Panc1 (cell line): ENCODE measurements at regions not wholly inside any gene's neighbourhood (a gene's known extent, or its start where the extent isn't known, plus 50 kb on each side); places are given as distances from the start of the nearest gene placed in this dataset.

Source experiments
- CTCF ChIP-seq: fragments of 450-650 bp; IDR thresholded peaks from 2 replicates; pipeline ENCODE4 v1.5.1; 2017; ENCODE audit warnings: mild to moderate bottlenecking
- POLR2AphosphoS5 ChIP-seq: IDR thresholded peaks from 2 replicates; pipeline ENCODE4 v1.6.1; 2012; ENCODE audit warnings: mild to moderate bottlenecking, low read depth, low read length, moderate library complexity
- SIN3A ChIP-seq: IDR thresholded peaks from 2 replicates; pipeline ENCODE4 v1.6.1; 2012; ENCODE audit warnings: low read depth, mild to moderate bottlenecking, low read length, moderate library complexity, borderline replicate concordance; ENCODE audit not compliant: insufficient read depth
- TCF7L2 ChIP-seq: IDR thresholded peaks from 2 replicates; pipeline ENCODE4 v1.6.1; 2011; ENCODE audit warnings: mild to moderate bottlenecking, low read depth, low read length, inconsistent platforms
- TF ChIP-seq, protein P1 (sequence below), 2 experiments: IDR thresholded peaks; 2 replicates each; pipeline ENCODE4 v1.6.1; 2011 to 2012; ENCODE audit warnings: low read depth in 2 of 2, control low read depth in 1 of 2, low read length in 1 of 2, mild to moderate bottlenecking in 1 of 2, moderate library complexity in 1 of 2; ENCODE audit not compliant: insufficient read depth in 1 of 2

DNA sequence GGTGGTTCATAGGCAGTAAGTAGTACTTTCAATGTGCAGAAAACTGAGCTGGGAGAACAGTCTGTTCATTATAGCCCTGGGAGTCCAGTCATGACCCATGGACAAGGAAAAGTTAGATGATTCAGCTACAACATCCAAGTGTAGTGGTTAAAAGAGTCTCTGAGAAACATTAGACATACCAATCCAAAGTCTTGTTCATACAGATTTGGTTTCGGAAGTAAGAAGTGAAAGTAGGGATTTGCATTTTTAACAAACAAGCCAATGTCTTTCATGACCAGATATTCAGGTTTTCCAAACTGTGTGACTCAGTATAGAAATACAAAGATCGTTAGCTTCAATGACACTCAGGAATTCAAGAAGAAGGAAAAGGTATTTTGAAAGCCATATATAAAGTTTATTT lies 345.3 kb downstream of the SLITRK1 start:
- TF ChIP-seq, protein P1, sequence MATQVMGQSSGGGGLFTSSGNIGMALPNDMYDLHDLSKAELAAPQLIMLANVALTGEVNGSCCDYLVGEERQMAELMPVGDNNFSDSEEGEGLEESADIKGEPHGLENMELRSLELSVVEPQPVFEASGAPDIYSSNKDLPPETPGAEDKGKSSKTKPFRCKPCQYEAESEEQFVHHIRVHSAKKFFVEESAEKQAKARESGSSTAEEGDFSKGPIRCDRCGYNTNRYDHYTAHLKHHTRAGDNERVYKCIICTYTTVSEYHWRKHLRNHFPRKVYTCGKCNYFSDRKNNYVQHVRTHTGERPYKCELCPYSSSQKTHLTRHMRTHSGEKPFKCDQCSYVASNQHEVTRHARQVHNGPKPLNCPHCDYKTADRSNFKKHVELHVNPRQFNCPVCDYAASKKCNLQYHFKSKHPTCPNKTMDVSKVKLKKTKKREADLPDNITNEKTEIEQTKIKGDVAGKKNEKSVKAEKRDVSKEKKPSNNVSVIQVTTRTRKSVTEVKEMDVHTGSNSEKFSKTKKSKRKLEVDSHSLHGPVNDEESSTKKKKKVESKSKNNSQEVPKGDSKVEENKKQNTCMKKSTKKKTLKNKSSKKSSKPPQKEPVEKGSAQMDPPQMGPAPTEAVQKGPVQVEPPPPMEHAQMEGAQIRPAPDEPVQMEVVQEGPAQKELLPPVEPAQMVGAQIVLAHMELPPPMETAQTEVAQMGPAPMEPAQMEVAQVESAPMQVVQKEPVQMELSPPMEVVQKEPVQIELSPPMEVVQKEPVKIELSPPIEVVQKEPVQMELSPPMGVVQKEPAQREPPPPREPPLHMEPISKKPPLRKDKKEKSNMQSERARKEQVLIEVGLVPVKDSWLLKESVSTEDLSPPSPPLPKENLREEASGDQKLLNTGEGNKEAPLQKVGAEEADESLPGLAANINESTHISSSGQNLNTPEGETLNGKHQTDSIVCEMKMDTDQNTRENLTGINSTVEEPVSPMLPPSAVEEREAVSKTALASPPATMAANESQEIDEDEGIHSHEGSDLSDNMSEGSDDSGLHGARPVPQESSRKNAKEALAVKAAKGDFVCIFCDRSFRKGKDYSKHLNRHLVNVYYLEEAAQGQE (IDR thresholded peaks at IDR 0.05; ENCODE audit: insufficient read depth in 1 of 2, low read depth in 2 of 2, low read length in 1 of 2): no peak
- TF ChIP-seq CTCF (no peak), POLR2AphosphoS5 (no peak), SIN3A (no peak), TCF7L2 (no peak)
